Right kidney (tissue), 1 donor: ENCODE measurements at regions not wholly inside any gene's neighbourhood (a gene's known extent, or its start where the extent isn't known, plus 50 kb on each side); places are given as distances from the start of the nearest gene placed in this dataset.
"Not testable (repeated sequence)": the region's sequence is repeated elsewhere in the genome, so short reads cannot be mapped to it uniquely, and the experiment has no call there.

Source experiments
- DNase-seq: peaks from one replicate; pipeline ENCODE4 v3.0.0-alpha.2; 2016

DNA sequence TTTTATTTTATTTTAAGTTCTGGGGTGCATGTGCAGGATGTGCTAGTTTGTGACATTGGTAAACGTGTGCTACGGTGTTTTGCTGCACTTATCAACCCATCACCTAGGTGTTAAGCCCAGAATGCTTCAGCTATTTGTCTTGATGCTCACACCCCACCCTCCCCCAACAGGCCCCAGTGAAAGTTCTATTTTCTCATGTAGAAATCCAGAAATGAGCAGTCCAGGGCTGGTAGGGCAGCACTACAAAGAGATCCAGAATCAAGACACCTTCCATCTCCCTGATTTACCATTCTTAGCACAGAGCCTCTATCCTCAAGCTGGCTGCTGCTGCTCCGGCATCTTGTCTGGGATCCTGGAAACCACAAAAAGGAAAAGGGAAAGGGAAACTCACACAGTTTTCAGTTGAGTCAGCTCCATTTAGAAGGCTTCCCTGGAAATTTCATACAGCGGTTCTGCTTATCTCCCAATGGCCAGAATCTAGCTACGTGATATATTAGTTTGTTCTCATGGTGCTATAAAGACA is 85.4 kb upstream of the SMARCA2 start:
- no peak for DNase-seq

GRCh38 chr9:1930245-1930736 is 84.9 kb upstream of the SMARCA2 start:
- DNase-seq = not testable (repeated sequence)

DNA sequence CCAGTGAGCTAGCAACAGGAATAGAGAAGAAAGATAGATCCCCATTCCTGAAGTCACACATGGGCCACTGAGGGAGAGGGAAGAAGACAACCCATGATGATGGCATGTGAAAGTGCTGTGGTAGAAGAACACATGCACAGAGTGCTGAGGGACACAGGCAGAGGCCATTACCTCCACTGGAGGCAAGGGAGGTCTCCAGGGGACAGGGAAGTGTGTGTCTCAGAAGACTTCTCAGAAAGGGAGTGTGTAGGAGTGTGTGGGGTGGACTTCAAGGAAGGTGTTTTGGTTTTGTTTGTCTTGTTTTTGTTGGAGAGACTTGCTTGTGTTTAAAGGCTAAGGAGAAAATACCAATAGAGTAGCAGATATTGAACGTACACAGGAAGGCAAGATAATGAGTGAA is 77.0 kb upstream of the SMARCA2 start:
- no peak for DNase-seq

DNA sequence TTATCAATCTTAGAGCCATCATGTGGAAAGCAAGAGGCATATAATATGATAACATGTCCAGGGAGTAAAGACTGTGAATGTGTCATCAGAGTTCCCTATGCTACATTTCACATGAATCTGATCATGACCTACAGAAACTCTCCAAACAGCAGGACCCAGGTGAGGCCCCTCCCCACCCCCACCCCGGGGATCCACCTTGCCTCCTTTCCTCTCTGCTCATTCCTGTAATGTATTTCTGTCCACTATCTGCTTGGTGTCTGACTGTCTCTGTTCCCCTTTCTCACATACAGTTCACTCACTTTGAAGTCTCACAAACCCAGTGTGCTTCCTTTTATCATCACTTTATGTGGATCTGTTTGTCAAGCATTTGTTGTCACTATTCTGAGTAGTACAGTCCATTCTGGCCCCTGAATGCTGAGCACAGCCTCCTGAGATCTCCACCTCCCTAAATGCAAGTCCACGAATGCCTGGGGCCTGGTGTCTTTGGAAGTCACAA is 76.4 kb upstream of the SMARCA2 start:
- no peak for DNase-seq

- no peak for DNase-seq
These were observed 75.7 kb upstream of the SMARCA2 start for GRCh38 chr9:1939466-1939865.

DNA sequence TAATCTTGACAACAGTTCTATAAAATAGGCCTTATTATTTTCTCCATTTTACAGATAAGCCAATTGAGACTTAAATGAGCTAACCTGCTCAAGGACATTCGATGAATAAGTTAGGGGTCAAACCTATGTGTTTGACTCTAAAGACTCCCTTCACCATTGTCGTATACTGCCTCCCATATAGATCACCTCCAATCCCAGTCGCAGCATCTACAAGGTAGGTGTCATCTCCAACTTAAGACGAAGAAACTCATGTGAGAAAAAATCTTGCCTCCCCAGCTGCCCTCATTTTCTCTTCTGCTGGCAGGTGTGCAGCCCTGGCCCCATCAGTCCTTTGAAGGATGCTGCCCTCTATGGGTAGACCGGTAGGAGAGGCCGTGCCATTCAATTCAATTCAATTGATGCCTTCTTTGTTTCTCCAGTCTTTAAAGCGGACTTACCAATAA is 75.2 kb upstream of the SMARCA2 start:
- no peak for DNase-seq

GRCh38 chr9:1941989-1942388 is 73.2 kb upstream of the SMARCA2 start:
- DNase-seq = no peak

GRCh38 chr9:1946526-1947283 is 68.4 kb upstream of the SMARCA2 start:
- DNase-seq = no peak

DNA sequence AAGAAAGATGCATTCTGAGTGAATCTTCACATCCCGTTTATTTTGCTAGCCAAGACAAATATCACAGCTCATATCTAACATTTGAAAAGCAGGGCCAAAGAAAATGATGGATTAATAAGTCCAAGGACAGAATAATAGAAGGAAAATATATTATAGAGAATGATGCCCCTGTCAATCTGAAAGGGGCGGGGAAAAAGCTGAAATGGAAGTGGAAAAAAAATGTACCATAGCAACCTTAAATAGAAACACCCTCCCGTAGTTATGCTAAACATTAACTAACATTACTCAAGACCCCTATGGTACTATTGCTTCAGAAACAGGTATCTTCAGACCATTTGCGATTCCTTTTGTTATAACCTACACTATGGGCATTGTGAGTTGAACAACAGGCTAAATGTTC is 67.7 kb upstream of the SMARCA2 start:
- no peak for DNase-seq

GRCh38 chr9:1948541-1948940 is 66.6 kb upstream of the SMARCA2 start:
- DNase-seq = no peak

DNA sequence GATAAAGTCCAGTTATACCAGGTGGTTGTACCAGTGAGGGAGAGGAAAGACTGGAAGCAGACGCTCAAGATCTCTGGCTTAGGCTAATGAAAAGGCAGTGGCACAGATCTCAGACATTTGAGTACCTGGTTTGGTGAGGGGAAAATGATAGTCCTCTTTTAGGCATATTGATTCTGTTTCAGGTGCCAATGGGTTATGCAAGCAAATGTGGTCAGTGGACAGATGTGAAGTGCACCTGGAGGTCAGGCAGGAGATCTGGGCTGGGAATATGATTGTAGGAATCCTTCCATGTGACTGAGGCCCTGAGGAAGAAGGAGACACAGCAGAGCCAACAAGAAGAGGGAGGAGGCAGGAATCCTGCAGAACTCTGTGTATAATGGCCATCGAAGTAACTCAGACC is 63.7 kb upstream of the SMARCA2 start:
- DNase-seq = no peak

- DNase-seq = no peak
These were observed 63.1 kb upstream of the SMARCA2 start for GRCh38 chr9:1952001-1952400.

- no peak for DNase-seq
These were observed 60.9 kb upstream of the SMARCA2 start for GRCh38 chr9:1954238-1954637.

GRCh38 chr9:1956958-1957357 is 58.2 kb upstream of the SMARCA2 start:
- no peak for DNase-seq

GRCh38 chr9:1957856-1958255 is 57.3 kb upstream of the SMARCA2 start:
- no peak for DNase-seq

GRCh38 chr9:1959371-1959770 is 55.8 kb upstream of the SMARCA2 start:
- DNase-seq = no peak

- no peak for DNase-seq
These were observed 54.7 kb upstream of the SMARCA2 start for GRCh38 chr9:1960342-1961042.

- peak; percentile 29 for DNase-seq
These were observed 53.0 kb upstream of the SMARCA2 start for GRCh38 chr9:1962122-1962521.

GRCh38 chr9:1962588-1963106 is 52.5 kb upstream of the SMARCA2 start:
- DNase-seq = no peak

DNA sequence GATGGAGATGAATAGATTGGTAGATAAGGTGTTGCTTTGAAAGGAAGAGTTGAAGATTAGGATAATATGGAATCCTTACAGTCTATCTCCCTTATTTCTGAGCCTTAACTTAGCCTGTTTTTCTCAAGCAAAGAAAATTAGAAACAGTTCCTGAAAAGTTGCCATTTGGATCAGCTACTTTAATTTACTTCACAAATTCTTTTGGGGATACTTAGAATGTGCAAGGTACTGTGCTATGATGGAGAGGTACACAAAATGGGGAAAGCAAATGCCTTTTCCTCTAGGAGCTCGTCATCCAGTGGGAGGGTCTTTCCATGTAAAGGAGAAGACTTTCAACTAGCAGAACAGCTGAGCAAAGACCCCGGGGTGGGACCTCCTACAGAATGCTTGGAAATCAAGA is 51.1 kb upstream of the SMARCA2 start:
- DNase-seq = no peak
